Fibroblast of lung (primary cell): ENCODE measurements at regions not wholly inside any gene's neighbourhood (a gene's known extent, or its start where the extent isn't known, plus 50 kb on each side); places are given as distances from the start of the nearest gene placed in this dataset.

Experiments
- DNase-seq, 2 donors: peaks; one replicate each; pipeline versions ENCODE4 v3.0.0 to v3.0.0-alpha.2; 2010; ENCODE audit warnings: low read depth in 2 of 2
- H2AFZ ChIP-seq: 2 replicates; pipeline ENCODE4 v1.5.1; 2012; ENCODE audit warnings: low read length, control low read depth, inconsistent platforms
- H3K27ac ChIP-seq: 2 replicates; pipeline ENCODE4 v1.5.1; 2011; ENCODE audit warnings: low read length, control low read depth; ENCODE audit not compliant: insufficient read depth
- H3K27me3 ChIP-seq: 2 replicates; pipeline ENCODE4 v1.5.1; 2011; ENCODE audit warnings: mild to moderate bottlenecking, low read length; ENCODE audit not compliant: control insufficient read depth, insufficient read depth
- H3K36me3 ChIP-seq: 2 replicates; pipeline ENCODE4 v1.5.1; 2011; ENCODE audit warnings: low read length; ENCODE audit not compliant: control insufficient read depth, insufficient read depth
- H3K4me1 ChIP-seq: 2 replicates; pipeline ENCODE4 v1.5.1; 2011; ENCODE audit warnings: low read length; ENCODE audit not compliant: control insufficient read depth, insufficient read depth; ENCODE audit errors: extremely low read depth
- H3K4me2 ChIP-seq: 2 replicates; pipeline ENCODE4 v1.5.1; 2011; ENCODE audit warnings: low read length, control low read depth; ENCODE audit not compliant: insufficient read depth; ENCODE audit errors: extremely low read depth
- H3K4me3 ChIP-seq, 4 experiments: fragments of 200-600 bp in 1 of 4; sonication (generic) in 1 of 4; replicated peaks in 1 of 4; 2 replicates each; pipeline ENCODE4 v1.5.1; 2011 to 2016; ENCODE audit warnings: low read length in 4 of 4, low read depth in 3 of 4, mild to moderate bottlenecking in 3 of 4, control low read depth in 2 of 4, inconsistent platforms in 1 of 4, mixed read lengths in 1 of 4; ENCODE audit not compliant: insufficient read depth in 1 of 4; ENCODE audit errors: control extremely low read depth in 1 of 4
- H3K79me2 ChIP-seq: 2 replicates; pipeline ENCODE4 v1.5.1; 2012; ENCODE audit warnings: mild to moderate bottlenecking, low read length, inconsistent platforms; ENCODE audit not compliant: control insufficient read depth, insufficient read depth
- H3K9ac ChIP-seq: 2 replicates; pipeline ENCODE4 v1.5.1; 2011; ENCODE audit warnings: mild to moderate bottlenecking, low read length, control low read depth; ENCODE audit not compliant: insufficient read depth
- H3K9me3 ChIP-seq: 2 replicates; pipeline ENCODE4 v1.5.1; 2012; ENCODE audit warnings: low read depth, low read length; ENCODE audit not compliant: control insufficient read depth, insufficient read depth
- H4K20me1 ChIP-seq: 2 replicates; pipeline ENCODE4 v1.5.1; 2011; ENCODE audit warnings: low read length; ENCODE audit not compliant: control insufficient read depth, insufficient read depth; ENCODE audit errors: extremely low read depth
- CTCF ChIP-seq, 2 donors: IDR thresholded peaks in 1 of 2; conservative IDR thresholded peaks in 1 of 2; 1 replicate in 1 of 2; 2 replicates in 1 of 2; pipeline ENCODE4 v1.5.1; 2011 to 2012; ENCODE audit warnings: low read length in 2 of 2, control low read depth in 1 of 2, inconsistent platforms in 1 of 2, low read depth in 1 of 2, mild to moderate bottlenecking in 1 of 2
- EZH2 ChIP-seq: IDR thresholded peaks from 2 replicates; pipeline ENCODE4 v1.5.1; 2012; ENCODE audit warnings: low read length, control low read depth, mild to moderate bottlenecking; ENCODE audit errors: missing control alignments

GRCh38 chr2:106041150-106041549 is 153.0 kb downstream of the UXS1 start:
- Histone ChIP-seq H3K4me3 (no peak overlapping the region), H3K27me3 (peaks cover 4% of the 10 kb centered on the region), H3K79me2 (no peaks in the 10 kb centered on the region), H3K9me3 (no peaks in the 10 kb centered on the region), H3K36me3 (no peaks in the 10 kb centered on the region), H3K9ac (no peak overlapping the region), H3K4me2 (no peak overlapping the region), H4K20me1 (no peaks in the 10 kb centered on the region), H3K4me1 (no peaks in the 10 kb centered on the region), H3K27ac (no peak overlapping the region), H2AFZ (no peak overlapping the region)
- TF ChIP-seq CTCF (conservative IDR thresholded peaks at IDR 0.05 in 1 of 2, IDR thresholded peaks at IDR 0.05 in 1 of 2; ENCODE audit: low read depth in 1 of 2, low read length in 2 of 2), result no peak
- TF ChIP-seq EZH2, result no peak
- DNase-seq, result no peak

- TF ChIP-seq EZH2 (no peak), CTCF (conservative IDR thresholded peaks at IDR 0.05 in 1 of 2, IDR thresholded peaks at IDR 0.05 in 1 of 2; ENCODE audit: low read depth in 1 of 2, low read length in 2 of 2) (no peak)
- H3K9me3 ChIP-seq, result no peaks in the 10 kb centered on the region
- no peak overlapping the region for H3K4me3 ChIP-seq
- no peak overlapping the region for H3K9ac ChIP-seq
- H3K4me1 ChIP-seq, result no peaks in the 10 kb centered on the region
- H3K27ac ChIP-seq, result no peak overlapping the region
- no peaks in the 10 kb centered on the region for H4K20me1 ChIP-seq
- no peak overlapping the region for H2AFZ ChIP-seq
- peak in 1 of 2 donors; percentile 8 for DNase-seq
- no peak overlapping the region for H3K4me2 ChIP-seq
- H3K79me2 ChIP-seq, result no peaks in the 10 kb centered on the region
- peaks cover 4% of the 10 kb centered on the region for H3K27me3 ChIP-seq
- no peaks in the 10 kb centered on the region for H3K36me3 ChIP-seq
Measured at GRCh38 chr2:106039634-106040315, 154.3 kb downstream of the UXS1 start.

GRCh38 chr2:106038601-106039375 is 155.3 kb downstream of the UXS1 start:
- no peak overlapping the region for H3K9ac ChIP-seq
- DNase-seq, result no peak
- no peak overlapping the region for H3K27ac ChIP-seq
- no peak overlapping the region for H3K4me2 ChIP-seq
- H3K36me3 ChIP-seq, result no peaks in the 10 kb centered on the region
- H3K79me2 ChIP-seq, result no peaks in the 10 kb centered on the region
- H4K20me1 ChIP-seq, result no peaks in the 10 kb centered on the region
- H2AFZ ChIP-seq, result no peak overlapping the region
- no peak for TF ChIP-seq EZH2
- peaks cover 4% of the 10 kb centered on the region for H3K27me3 ChIP-seq
- H3K9me3 ChIP-seq, result no peaks in the 10 kb centered on the region
- H3K4me3 ChIP-seq, result no peak overlapping the region
- no peaks in the 10 kb centered on the region for H3K4me1 ChIP-seq
